Skeletal muscle satellite cell (primary cell): ENCODE measurements at regions not wholly inside any gene's neighbourhood (a gene's known extent, or its start where the extent isn't known, plus 50 kb on each side); places are given as distances from the start of the nearest gene placed in this dataset.
"Not testable (repeated sequence)": the region's sequence is repeated elsewhere in the genome, so short reads cannot be mapped to it uniquely, and the experiment has no call there.

Experiments used
- H3K27me3 ChIP-seq: 2 replicates; pipeline ENCODE4 v1.7.0; 2013; ENCODE audit warnings: low read length; ENCODE audit not compliant: control insufficient read depth, insufficient read depth
- H3K36me3 ChIP-seq: 2 replicates; pipeline ENCODE4 v1.7.0; 2013; ENCODE audit warnings: mild to moderate bottlenecking, control low read depth, low read length; ENCODE audit not compliant: insufficient read depth
- H3K4me1 ChIP-seq: 2 replicates; pipeline ENCODE4 v1.7.0; 2013; ENCODE audit warnings: low read length; ENCODE audit not compliant: control insufficient read depth, insufficient read depth
- H3K4me2 ChIP-seq: 2 replicates; pipeline ENCODE4 v1.7.0; 2013; ENCODE audit warnings: mild to moderate bottlenecking, low read length
- H3K4me3 ChIP-seq: 2 replicates; pipeline ENCODE4 v1.7.0; 2013; ENCODE audit warnings: low read length
- H3K9ac ChIP-seq: 2 replicates; pipeline ENCODE4 v1.7.0; 2013; ENCODE audit warnings: mild to moderate bottlenecking, low read depth, low read length, moderate library complexity
- H3K9me3 ChIP-seq: replicated peaks from 2 replicates; pipeline ENCODE4 v1.7.0; 2013; ENCODE audit warnings: mild to moderate bottlenecking, control low read depth, low read length

- H3K27me3 ChIP-seq, result no peaks in the 10 kb centered on the region
- H3K4me3 ChIP-seq, result no peak overlapping the region
- no peak overlapping the region for H3K9ac ChIP-seq
- no peaks in the 10 kb centered on the region for H3K9me3 ChIP-seq
- no peaks in the 10 kb centered on the region for H3K36me3 ChIP-seq
- no peaks in the 10 kb centered on the region for H3K4me1 ChIP-seq
- no peak overlapping the region for H3K4me2 ChIP-seq
These were observed 400.7 kb downstream of the ZNF674 start for GRCh38 chrX:46144566-46144965.

GRCh38 chrX:46140272-46140671 lies 404.9 kb downstream of the ZNF674 start:
- H3K9ac ChIP-seq, result no peak overlapping the region
- no peaks in the 10 kb centered on the region for H3K27me3 ChIP-seq
- H3K4me2 ChIP-seq, result no peak overlapping the region
- H3K4me1 ChIP-seq, result no peaks in the 10 kb centered on the region
- H3K4me3 ChIP-seq, result no peak overlapping the region
- H3K9me3 ChIP-seq, result no peaks in the 10 kb centered on the region
- no peaks in the 10 kb centered on the region for H3K36me3 ChIP-seq

GRCh38 chrX:46130247-46130646 lies 415.0 kb downstream of the ZNF674 start:
- no peak overlapping the region for H3K9ac ChIP-seq
- H3K4me3 ChIP-seq, result no peak overlapping the region
- H3K9me3 ChIP-seq, result no peaks in the 10 kb centered on the region
- H3K27me3 ChIP-seq, result no peaks in the 10 kb centered on the region
- no peak overlapping the region for H3K4me2 ChIP-seq
- H3K36me3 ChIP-seq, result no peaks in the 10 kb centered on the region
- no peaks in the 10 kb centered on the region for H3K4me1 ChIP-seq

DNA sequence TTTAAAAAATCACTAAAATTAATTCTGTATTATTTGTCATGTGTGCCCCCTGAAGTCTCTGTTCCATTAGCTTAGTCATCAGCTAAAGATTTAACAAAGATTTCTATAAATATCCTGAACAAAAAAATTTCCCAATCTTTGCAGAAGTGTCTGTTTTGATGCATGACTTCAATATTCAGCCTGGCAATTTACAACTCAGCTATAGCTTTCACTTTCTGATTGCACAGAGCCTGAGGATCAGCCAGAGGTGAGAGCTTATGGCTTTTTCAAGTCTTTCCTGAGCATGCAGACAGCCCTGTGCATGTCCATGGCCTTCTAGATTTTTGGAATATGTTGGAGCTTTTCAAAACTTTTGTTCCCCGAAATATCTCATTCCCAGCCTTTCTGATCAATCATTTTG lies 420.1 kb downstream of the ZNF674 start:
- Histone ChIP-seq H3K4me1 (no peaks in the 10 kb centered on the region), H3K4me3 (no peak overlapping the region)

DNA sequence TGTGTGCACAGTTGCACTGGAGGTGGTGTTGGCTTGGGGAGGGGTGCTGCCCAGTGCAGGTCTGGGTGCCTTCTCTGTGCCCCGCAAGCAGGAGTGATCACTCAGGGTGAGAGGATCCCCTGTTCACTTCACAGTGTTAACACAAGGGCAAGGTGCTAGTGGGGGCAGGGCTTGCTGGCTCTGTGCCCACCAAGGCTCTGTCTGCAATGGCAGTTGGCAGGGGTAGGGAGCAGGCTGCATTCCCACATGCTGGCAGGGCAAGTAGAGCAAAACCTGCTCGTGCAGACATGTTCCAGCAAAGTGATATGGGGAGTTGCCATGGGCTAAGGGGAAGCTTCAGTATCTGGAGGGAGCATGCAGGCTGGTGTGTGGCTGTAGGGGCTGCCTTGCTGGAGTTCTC lies 428.0 kb downstream of the ZNF674 start:
- Histone ChIP-seq H3K9ac (no peak overlapping the region), H3K4me1 (no peaks in the 10 kb centered on the region), H3K9me3 (no peaks in the 10 kb centered on the region), H3K4me3 (no peak overlapping the region), H3K27me3 (peaks cover 15% of the 10 kb centered on the region), H3K36me3 (no peaks in the 10 kb centered on the region), H3K4me2 (no peak overlapping the region)

More for the DNA sequence above, 420.1 kb downstream of the ZNF674 start:
- Histone ChIP-seq H3K27me3 (peaks cover 1% of the 10 kb centered on the region), H3K9ac (no peak overlapping the region), H3K9me3 (no peaks in the 10 kb centered on the region), H3K36me3 (no peaks in the 10 kb centered on the region), H3K4me2 (no peak overlapping the region)

GRCh38 chrX:46087310-46087709 lies 457.9 kb downstream of the ZNF674 start:
- H3K4me3 ChIP-seq, H3K9ac ChIP-seq, H3K4me1 ChIP-seq, H3K9me3 ChIP-seq, H3K4me2 ChIP-seq, H3K36me3 ChIP-seq, H3K27me3 ChIP-seq: not testable (repeated sequence)

- not testable (repeated sequence) for H3K4me3 ChIP-seq
These were observed 465.1 kb downstream of the ZNF674 start for GRCh38 chrX:46080121-46080520.

DNA sequence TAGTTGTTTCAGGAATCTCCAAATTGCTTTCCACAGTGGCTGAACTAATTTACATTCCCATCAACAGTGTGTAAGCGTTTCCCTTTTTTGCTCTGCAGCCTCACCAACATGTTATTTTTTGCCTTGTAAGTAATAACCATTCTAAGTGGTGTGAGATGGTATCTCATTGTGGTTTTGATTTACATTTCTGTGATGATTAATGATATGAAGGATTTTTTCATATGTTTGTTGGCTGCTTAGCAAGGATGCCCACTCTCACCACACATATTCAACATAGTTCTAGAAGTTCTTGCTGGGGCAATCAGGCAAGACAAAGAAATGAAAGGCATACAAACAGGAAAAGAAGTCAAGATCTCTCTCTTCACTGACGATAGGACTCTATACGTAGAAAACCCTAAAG lies 472.4 kb downstream of the ZNF674 start:
- H3K4me3 ChIP-seq, result no peak overlapping the region
- H3K4me1 ChIP-seq, result no peaks in the 10 kb centered on the region
- no peaks in the 10 kb centered on the region for H3K36me3 ChIP-seq

More at GRCh38 chrX:46080121-46080520, 465.1 kb downstream of the ZNF674 start:
- H3K27me3 ChIP-seq, H3K9me3 ChIP-seq, H3K4me2 ChIP-seq, H3K36me3 ChIP-seq, H3K4me1 ChIP-seq, H3K9ac ChIP-seq: not testable (repeated sequence)

DNA sequence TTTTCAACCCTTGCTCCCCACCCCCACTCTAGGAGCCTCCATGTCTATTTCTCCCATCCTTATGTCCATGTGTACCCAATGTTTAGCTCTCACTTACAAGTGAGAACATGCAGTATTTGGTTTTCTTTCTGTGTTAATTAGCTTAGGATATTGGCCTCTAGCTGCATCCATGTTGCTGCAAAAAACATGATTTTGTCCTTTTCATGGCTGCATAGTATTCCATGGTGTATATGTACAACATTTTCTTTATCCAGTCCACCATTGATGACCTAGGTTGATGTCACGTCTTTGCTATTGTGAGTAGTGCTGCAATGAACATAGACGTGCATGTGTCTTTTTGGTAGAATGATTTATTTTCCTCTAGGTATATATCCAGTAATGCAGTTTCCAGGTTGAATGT lies 472.8 kb downstream of the ZNF674 start:
- no peaks in the 10 kb centered on the region for H3K36me3 ChIP-seq
- H3K9ac ChIP-seq, result no peak overlapping the region
- H3K4me2 ChIP-seq, result no peak overlapping the region
- no peaks in the 10 kb centered on the region for H3K4me1 ChIP-seq
- no peak overlapping the region for H3K4me3 ChIP-seq
- H3K9me3 ChIP-seq, result no peaks in the 10 kb centered on the region
- no peaks in the 10 kb centered on the region for H3K27me3 ChIP-seq

More for the DNA sequence above, 472.4 kb downstream of the ZNF674 start:
- Histone ChIP-seq H3K9ac (no peak overlapping the region), H3K9me3 (no peaks in the 10 kb centered on the region), H3K27me3 (no peaks in the 10 kb centered on the region), H3K4me2 (no peak overlapping the region)

GRCh38 chrX:46070421-46070820 lies 474.8 kb downstream of the ZNF674 start:
- no peaks in the 10 kb centered on the region for H3K9me3 ChIP-seq
- H3K4me3 ChIP-seq, result no peak overlapping the region
- no peaks in the 10 kb centered on the region for H3K36me3 ChIP-seq
- no peaks in the 10 kb centered on the region for H3K27me3 ChIP-seq
- H3K9ac ChIP-seq, result no peak overlapping the region
- no peak overlapping the region for H3K4me2 ChIP-seq
- no peaks in the 10 kb centered on the region for H3K4me1 ChIP-seq

DNA sequence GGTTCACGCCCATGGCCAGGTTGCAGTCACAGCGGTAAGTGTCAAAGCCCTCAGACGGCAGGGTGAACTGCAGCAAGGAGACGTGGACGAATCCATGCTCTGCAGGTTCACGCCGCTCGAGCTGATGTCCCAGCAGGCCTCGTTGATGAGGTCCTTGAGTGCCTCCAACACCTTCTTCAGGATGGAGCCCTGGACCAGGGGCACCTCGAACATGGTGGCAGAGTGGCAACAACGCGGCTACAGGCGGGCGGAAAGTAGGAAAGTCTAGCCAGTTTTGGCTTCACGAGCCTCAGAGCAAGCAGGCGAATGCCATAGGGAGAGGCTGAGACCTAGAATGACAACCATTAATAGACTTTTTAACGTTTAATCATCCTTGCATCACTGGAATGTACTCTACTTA lies 485.9 kb downstream of the ZNF674 start:
- H3K4me1 ChIP-seq, result no peaks in the 10 kb centered on the region
- no peaks in the 10 kb centered on the region for H3K36me3 ChIP-seq
- no peaks in the 10 kb centered on the region for H3K9me3 ChIP-seq
- no peak overlapping the region for H3K4me3 ChIP-seq
- no peak overlapping the region for H3K9ac ChIP-seq
- H3K27me3 ChIP-seq, result no peaks in the 10 kb centered on the region
- H3K4me2 ChIP-seq, result no peak overlapping the region

- no peaks in the 10 kb centered on the region for H3K27me3 ChIP-seq
- H3K36me3 ChIP-seq, result no peaks in the 10 kb centered on the region
- H3K4me2 ChIP-seq, result no peak overlapping the region
- H3K4me1 ChIP-seq, result no peaks in the 10 kb centered on the region
- no peak overlapping the region for H3K4me3 ChIP-seq
- no peak overlapping the region for H3K9ac ChIP-seq
- H3K9me3 ChIP-seq, result no peaks in the 10 kb centered on the region
These were observed 500.7 kb downstream of the ZNF674 start for GRCh38 chrX:46044486-46044885.
